H1 (cell line): ENCODE measurements at regions not wholly inside any gene's neighbourhood (a gene's known extent, or its start where the extent isn't known, plus 50 kb on each side); places are given as distances from the start of the nearest gene placed in this dataset.

ENCODE experiments used
- BRCA1 ChIP-seq: IDR thresholded peaks from 2 replicates; pipeline ENCODE4 v1.6.1; 2012; ENCODE audit warnings: low read depth, low read length, improper control_type of control experiment
- CHD7 ChIP-seq: fragments of 300-600 bp; sonication (generic); IDR thresholded peaks from 2 replicates; pipeline ENCODE4 v1.7.1; 2012; ENCODE audit warnings: low read length, moderate library complexity, mild to moderate bottlenecking, inconsistent platforms; ENCODE audit not compliant: insufficient replicate concordance
- KDM1A ChIP-seq: fragments of 200-600, 300-600 bp; sonication (generic); IDR thresholded peaks from 2 replicates; pipeline ENCODE4 v1.7.1; 2016; ENCODE audit warnings: mild to moderate bottlenecking, low read length, borderline replicate concordance
- SIX5 ChIP-seq: IDR thresholded peaks from 2 replicates; pipeline ENCODE4 v1.6.1; 2011; ENCODE audit warnings: mild to moderate bottlenecking, low read depth, low read length
- TAF1 ChIP-seq: IDR thresholded peaks from 2 replicates; pipeline ENCODE4 v1.6.1; 2011; ENCODE audit warnings: mild to moderate bottlenecking, low read depth, low read length

GRCh38 chr5:104763216-104763615 lies 1200.6 kb upstream of the NUDT12 start (continued):
- TF ChIP-seq CHD7: no peak
- TF ChIP-seq SIX5: no peak
- TF ChIP-seq TAF1: no peak
- TF ChIP-seq BRCA1: no peak
- no peak for TF ChIP-seq KDM1A
